NB4 (cell line): ENCODE measurements at regions not wholly inside any gene's neighbourhood (a gene's known extent, or its start where the extent isn't known, plus 50 kb on each side); places are given as distances from the start of the nearest gene placed in this dataset.

Experiments
- MYC ChIP-seq: IDR thresholded peaks from 2 replicates; pipeline ENCODE4 v1.6.1; 2011; ENCODE audit warnings: low read depth, low read length
- POLR2A ChIP-seq: IDR thresholded peaks from 2 replicates; pipeline ENCODE4 v1.6.1; 2011; ENCODE audit warnings: mild to moderate bottlenecking; ENCODE audit not compliant: insufficient read length; ENCODE audit errors: extremely low read depth
- TF ChIP-seq, protein P1 (sequence below): IDR thresholded peaks from one replicate; pipeline ENCODE4 v1.5.1; 2012; ENCODE audit warnings: low read depth, low read length
- TF ChIP-seq, protein P2 (sequence below): IDR thresholded peaks from 2 replicates; pipeline ENCODE4 v1.6.1; 2011; ENCODE audit warnings: low read depth, low read length

DNA sequence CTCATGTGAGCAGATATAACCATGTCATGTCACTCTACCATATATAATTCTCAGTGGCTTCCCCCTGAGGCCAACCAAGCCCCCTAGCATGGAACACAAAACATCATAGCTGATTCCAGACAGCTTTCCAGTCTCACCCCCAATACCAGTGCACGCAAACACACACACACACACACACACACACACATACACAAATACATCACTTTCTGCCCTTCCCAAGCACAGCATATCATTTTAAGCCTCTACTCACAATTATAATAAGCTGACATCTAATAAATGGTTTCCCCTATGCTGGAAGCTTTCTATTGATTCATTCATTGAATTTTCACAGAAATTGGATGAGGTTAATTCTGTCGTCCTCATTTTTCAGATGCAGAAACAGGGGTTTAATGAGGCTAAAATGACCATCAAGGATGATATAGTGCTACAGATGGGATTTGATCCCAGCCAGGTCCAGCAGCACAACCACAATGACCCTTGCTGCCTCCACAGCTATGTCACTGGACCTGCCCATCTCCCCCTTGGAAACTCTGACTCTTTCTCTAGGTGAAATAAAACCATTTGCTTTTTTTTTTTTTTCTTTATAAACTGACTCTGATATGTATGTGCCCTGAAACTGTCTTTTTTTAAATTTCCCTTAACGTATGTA lies 131.1 kb downstream of the TMEM114 start:
- TF ChIP-seq, protein P1, sequence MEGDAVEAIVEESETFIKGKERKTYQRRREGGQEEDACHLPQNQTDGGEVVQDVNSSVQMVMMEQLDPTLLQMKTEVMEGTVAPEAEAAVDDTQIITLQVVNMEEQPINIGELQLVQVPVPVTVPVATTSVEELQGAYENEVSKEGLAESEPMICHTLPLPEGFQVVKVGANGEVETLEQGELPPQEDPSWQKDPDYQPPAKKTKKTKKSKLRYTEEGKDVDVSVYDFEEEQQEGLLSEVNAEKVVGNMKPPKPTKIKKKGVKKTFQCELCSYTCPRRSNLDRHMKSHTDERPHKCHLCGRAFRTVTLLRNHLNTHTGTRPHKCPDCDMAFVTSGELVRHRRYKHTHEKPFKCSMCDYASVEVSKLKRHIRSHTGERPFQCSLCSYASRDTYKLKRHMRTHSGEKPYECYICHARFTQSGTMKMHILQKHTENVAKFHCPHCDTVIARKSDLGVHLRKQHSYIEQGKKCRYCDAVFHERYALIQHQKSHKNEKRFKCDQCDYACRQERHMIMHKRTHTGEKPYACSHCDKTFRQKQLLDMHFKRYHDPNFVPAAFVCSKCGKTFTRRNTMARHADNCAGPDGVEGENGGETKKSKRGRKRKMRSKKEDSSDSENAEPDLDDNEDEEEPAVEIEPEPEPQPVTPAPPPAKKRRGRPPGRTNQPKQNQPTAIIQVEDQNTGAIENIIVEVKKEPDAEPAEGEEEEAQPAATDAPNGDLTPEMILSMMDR = no peak
- TF ChIP-seq POLR2A = no peak
- TF ChIP-seq, protein P2, sequence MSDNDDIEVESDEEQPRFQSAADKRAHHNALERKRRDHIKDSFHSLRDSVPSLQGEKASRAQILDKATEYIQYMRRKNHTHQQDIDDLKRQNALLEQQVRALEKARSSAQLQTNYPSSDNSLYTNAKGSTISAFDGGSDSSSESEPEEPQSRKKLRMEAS = no peak
- no peak for TF ChIP-seq MYC
